ENCODE measurements at regions not wholly inside any gene's neighbourhood (a gene's known extent, or its start where the extent isn't known, plus 50 kb on each side); places are given as distances from the start of the nearest gene placed in this dataset.
A peak's percentile ranks its signal among the peaks of the same experiment; 100 is the strongest.

DNA sequence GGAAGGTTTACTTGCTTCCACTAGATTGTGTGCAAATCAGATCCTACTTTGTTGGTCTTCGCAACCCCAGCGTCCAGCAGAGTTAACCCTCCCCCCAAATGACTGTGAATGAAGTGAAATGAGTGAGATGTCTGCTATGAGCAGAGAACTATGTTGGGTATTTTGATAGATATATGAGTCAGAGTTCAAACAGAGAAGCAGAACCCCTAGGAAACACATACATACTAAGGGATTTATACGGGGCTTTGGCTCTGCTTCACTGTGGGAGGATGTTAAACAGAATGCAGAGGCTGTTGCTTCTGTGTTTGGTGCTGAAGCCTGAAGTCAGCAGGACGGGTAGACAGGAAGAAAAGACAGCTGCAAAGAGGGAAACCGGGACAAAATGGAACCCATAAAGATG is 197.0 kb downstream of the MZT1 start:
- no peak for DNase-seq (ENCODE audit: low spot score)

- DNase-seq (ENCODE audit: low spot score) = no peak
Observed at GRCh38 chr13:72527333-72527732, 200.1 kb downstream of the MZT1 start.

- DNase-seq (ENCODE audit: low spot score) = no peak
Observed at GRCh38 chr13:72523593-72523992, 203.8 kb downstream of the MZT1 start.

DNA sequence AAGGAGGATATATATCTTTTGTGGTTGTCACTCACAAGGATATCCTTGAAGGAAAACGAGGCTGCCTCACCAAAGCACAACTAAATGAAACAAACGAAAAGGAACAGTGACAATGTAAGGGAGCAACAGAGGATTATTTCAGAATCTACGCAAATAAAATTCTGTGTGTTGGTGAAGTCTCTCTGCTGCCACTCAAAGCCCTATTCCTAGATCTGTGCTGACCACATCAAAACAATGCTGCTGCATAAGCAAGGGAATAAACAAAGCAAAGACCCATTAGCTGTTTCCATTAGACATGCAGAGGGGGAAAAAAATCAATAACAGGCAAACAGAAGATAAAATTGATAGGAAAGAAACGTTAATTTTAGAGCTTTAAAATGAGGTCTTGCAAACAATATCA is 204.4 kb downstream of the MZT1 start:
- DNase-seq (ENCODE audit: low spot score) = no peak

GRCh38 chr13:72521940-72522661 is 205.3 kb downstream of the MZT1 start:
- DNase-seq (ENCODE audit: low spot score) = no peak

DNA sequence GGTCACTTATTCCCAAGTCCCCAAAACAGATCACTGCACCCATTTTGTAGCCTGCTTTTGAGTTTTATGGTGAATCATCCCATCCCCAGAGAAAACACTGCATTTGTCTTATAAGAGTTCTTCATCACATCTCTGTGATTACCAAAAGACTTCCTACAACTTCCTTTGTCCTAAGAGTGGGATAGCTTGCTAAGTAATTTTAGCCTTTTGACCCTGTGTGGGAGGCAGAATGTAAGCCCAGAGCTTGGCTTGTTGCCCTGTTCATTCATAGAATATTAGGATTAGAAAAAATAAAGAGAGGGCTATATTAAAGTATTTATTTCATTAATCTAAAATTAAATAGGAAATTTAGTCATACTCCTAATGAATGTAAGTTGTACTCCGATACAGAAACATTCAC is 213.3 kb downstream of the MZT1 start:
- no peak for DNase-seq (ENCODE audit: low spot score)

DNA sequence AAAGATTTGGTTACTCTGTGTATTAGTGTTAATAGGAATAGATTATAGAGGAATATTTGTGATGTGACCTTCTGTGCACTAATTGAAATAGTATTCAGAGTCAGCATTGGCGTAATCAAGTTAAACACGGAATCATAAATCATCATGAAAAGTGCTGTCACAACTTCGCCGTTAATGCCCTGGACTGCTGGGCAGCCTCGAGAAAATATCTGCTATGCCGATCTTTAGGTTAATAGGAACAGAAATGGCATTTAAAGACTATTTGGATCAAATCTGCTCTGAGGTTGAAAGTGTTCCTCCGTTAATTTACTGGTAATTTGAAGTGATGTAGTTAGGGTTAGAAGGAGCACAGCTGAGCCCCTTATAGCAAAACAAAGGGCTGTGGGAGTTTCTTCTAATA is 219.0 kb downstream of the MZT1 start:
- DNase-seq (ENCODE audit: low spot score) = no peak

- no peak for DNase-seq (ENCODE audit: low spot score)
Observed at GRCh38 chr13:72507416-72508199, 219.8 kb downstream of the MZT1 start.

DNA sequence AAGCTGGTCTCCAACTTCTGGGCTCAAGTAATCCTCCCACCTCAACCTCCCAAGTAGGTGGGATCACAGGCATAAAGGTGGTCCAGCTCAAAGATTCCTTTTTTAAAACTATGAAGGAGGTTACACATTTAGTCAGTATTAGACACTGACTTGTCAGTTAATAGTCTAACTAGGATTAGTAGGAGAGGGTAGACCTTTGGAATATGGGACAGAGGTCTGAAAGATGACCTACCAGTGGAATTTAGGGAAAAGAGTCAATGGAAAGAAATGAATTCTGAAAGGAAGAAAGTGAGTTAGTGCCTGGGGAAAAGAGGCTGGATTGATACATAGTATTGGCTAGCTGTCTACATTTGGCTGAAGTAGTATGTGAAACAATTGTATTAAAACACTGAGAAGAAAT is 220.7 kb downstream of the MZT1 start:
- DNase-seq (ENCODE audit: low spot score) = no peak

- DNase-seq (ENCODE audit: low spot score) = no peak
Observed at GRCh38 chr13:72505376-72505775, 222.1 kb downstream of the MZT1 start.

DNA sequence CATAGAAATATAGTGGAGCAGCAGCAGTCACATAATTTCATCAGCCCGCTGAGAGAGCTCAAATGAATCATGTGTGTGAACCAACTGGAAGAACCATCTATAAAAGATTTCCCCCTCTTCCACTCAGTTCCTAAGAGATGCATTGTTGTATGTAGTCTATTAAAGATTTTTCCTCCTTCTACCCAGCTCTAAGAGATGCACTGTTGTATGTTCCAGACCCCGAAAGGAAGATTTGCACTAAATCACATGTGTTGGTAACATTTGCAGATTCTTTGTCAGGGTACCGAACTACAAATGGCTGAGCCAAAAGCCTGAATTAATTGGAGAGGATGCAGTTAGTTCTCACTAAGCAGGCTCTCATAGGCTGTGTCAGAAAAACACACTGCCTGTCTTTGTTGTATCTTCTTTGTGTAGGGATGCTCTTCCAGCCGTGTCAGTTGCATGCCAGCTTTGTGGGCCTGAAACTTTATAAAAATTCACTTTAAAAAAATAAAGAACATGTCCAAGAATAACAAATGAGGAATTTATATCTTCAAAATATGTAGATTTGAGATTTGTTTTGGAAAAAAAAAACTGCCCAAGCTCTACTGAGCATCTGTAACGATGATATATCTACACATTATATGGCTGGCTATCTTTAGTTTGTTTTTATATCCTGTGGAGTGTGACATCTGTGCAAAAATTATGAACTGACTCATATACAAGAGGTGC is 223.1 kb downstream of the MZT1 start:
- peak; percentile 49 for DNase-seq (ENCODE audit: low spot score)

- DNase-seq (ENCODE audit: low spot score) = no peak
Observed at GRCh38 chr13:72500851-72501250, 226.6 kb downstream of the MZT1 start.

DNA sequence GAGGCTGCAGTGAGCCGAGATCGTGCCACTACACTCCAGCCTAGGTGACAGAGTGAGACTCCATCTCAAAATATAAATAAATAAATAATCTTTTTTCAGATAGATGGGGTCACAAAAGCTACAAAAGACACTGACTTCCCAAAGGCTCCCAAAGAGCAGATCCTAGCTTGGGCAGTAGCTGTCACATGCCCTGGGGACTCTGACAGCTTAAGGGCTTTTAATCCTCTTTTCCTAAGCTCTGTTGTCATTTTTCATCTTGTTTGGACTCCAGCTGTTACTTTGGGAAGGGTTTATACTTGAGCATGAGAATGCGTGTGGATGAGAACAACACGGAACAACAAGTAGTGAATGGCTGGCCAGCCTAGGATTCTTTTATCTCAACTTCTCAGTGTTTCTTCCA is 231.7 kb downstream of the MZT1 start:
- no peak for DNase-seq (ENCODE audit: low spot score)

GRCh38 chr13:72489751-72490150 is 237.7 kb downstream of the MZT1 start:
- peak; percentile 52 for DNase-seq (ENCODE audit: low spot score)

DNA sequence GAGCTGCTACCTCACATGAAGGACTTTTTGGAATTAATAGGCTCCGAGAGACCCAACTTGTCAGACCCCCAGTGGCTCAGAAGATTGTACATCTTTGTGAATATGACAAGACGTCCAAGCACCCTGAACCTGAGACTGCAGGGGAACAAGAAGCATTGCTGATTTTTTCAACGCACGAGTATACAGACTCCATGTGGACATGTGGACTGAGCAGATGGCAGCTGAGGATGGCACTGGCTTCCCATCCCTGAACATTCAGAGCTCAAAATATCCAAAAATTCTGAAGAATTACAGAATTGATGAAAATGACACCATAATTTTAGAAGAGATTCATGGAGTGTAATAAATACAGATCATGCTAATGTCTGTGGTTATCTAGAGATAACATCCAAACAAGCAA is 254.1 kb downstream of the MZT1 start:
- DNase-seq (ENCODE audit: low spot score) = peak; percentile 98

DNA sequence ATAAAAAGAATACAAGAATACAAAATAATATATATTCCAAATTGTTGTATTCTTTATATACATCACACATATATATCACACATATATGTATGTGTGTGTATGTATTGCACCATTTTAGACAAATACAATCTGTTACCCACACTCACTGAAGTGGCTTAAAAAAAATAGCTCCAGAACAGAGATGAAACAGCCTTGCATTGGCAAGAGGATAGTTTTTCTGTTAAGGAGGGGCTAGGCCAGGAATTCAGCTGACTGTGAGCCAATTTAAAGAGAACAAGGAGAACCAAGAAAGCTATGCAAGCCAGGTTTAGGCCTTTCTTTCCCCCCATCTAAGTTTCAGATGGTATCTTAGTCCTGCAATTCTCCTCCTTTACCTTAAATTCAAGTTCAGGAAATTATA is 257.5 kb downstream of the MZT1 start:
- peak; percentile 88 for DNase-seq (ENCODE audit: low spot score)

DNA sequence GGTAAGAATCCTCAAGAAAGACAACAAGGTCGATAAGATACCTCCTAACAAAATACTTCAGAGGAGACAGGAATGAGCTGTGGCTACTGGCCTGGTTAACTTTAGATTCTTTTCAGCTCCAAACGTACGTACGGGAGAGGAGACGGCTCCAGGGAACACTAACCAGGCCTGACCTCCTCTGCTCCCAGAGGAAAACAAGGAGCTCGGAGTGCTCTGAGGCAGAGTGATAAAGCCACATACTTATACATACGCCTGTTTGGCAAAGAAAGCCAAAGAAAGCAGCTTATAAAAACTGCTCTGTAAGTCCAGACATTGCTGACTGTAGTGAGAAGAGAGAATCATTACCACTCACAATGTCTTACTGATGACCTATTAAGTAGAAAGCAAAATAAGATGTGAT is 263.9 kb downstream of the MZT1 start:
- DNase-seq (ENCODE audit: low spot score) = no peak

GRCh38 chr13:72462726-72463125 is 264.7 kb downstream of the MZT1 start:
- DNase-seq (ENCODE audit: low spot score) = no peak

DNA sequence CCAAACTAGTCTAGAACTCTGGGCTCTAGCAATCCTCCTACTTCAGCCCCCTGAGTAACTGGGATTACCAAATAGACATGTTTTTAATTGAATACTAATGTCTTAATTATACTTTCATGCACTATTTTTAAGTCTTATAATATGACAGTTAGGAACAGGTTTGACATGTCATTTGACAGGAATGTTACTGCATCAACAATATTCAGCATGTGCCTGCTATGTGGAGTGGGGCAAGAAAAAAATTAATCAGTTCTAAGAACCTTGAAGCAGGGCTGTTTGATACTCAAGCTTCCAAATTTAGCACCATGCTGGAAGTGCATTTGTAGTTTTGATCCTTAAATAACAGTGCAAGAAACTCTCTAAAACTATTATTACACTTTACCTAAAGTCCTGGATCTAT is 265.3 kb downstream of the MZT1 start:
- no peak for DNase-seq (ENCODE audit: low spot score)

GRCh38 chr13:72458701-72459100 is 268.7 kb downstream of the MZT1 start:
- peak; percentile 23 for DNase-seq (ENCODE audit: low spot score)

GRCh38 chr13:72457151-72457550 is 270.3 kb downstream of the MZT1 start:
- peak; percentile 91 for DNase-seq (ENCODE audit: low spot score)

DNA sequence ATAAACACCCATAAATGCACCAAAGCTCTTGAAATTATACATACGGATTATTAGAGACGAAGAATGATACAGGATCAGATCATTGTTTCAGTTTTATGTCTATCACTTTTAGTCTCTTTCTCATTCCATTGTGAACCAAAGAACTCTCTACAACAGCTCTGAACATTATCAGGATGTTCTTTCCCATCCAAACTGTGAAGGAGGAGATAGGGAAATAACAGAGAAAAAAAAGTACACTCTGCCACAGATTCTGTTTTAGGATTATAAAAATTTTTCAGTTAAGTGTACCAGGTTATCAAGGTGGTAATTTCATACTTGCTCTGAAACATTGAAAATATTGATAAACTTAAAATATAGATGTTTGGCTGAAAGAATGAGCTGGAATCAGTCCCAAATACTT is 270.9 kb downstream of the MZT1 start:
- peak; percentile 58 for DNase-seq (ENCODE audit: low spot score)

GRCh38 chr13:72453161-72453560 is 274.3 kb downstream of the MZT1 start:
- peak; percentile 71 for DNase-seq (ENCODE audit: low spot score)

Measured in cerebellar cortex (tissue), 1 donor.